Caco-2 (cell line): ENCODE measurements at regions not wholly inside any gene's neighbourhood (a gene's known extent, or its start where the extent isn't known, plus 50 kb on each side); places are given as distances from the start of the nearest gene placed in this dataset.

Source experiments
- BruUV-seq: library from RNA; stranded (reverse); fragments of 400-500 nt; replicated peaks from 2 replicates; lab custom pipeline; 2021; lab: Mats Ljungman, UMichigan
- CTCF ChIA-PET: fragments of 300-600 bp; sonication (Branson Sonifier 250); formaldehyde crosslinking; loops from one replicate; lab custom pipeline; 2022; ENCODE audit warnings: antibody characterized with exemption; lab: Charles Lee
- POLR2A ChIA-PET: fragments of 300-600 bp; sonication (Branson Sonifier 250); formaldehyde crosslinking; loops from one replicate; lab custom pipeline; 2022; ENCODE audit warnings: antibody characterized with exemption; lab: Charles Lee
- DNase-seq, 2 experiments: peaks; one replicate each; pipeline versions ENCODE4 v3.0.0 to v3.0.0-alpha.2; 2020 to 2022
- H3K27me3 ChIP-seq: replicated peaks from 2 replicates; pipeline ENCODE4 v1.6.0; 2011; ENCODE audit warnings: low read length; ENCODE audit not compliant: control insufficient read depth, insufficient read depth
- H3K36me3 ChIP-seq: 2 replicates; pipeline ENCODE4 v1.5.1; 2011; ENCODE audit warnings: low read length; ENCODE audit not compliant: control insufficient read depth, insufficient read depth
- H3K4me1 ChIP-seq: fragments of 250-450 bp; sonication (Bioruptor Pico); 2 replicates; pipeline ENCODE4 v1.5.1; 2020; ENCODE audit warnings: mild to moderate bottlenecking
- H3K4me3 ChIP-seq: 2 replicates; pipeline ENCODE4 v1.5.1; 2011; ENCODE audit warnings: low read depth, mild to moderate bottlenecking, control low read depth, low read length
- H3K9me3 ChIP-seq: fragments of 250-450 bp; sonication (Bioruptor Pico); 2 replicates; pipeline ENCODE4 v1.5.1; 2020; ENCODE audit warnings: mild to moderate bottlenecking, moderate library complexity
- H3K27ac Mint-ChIP-seq: one replicate; pipeline ENCODE4 v1.8.0; 2022; ENCODE audit warnings: mixed read lengths; ENCODE audit not compliant: unreplicated experiment
- H3K27me3 Mint-ChIP-seq: one replicate; pipeline ENCODE4 v1.8.0; 2022; ENCODE audit warnings: mixed read lengths; ENCODE audit not compliant: insufficient read depth, unreplicated experiment
- H3K36me3 Mint-ChIP-seq: one replicate; pipeline ENCODE4 v1.8.0; 2022; ENCODE audit warnings: mild to moderate bottlenecking, mixed read lengths; ENCODE audit not compliant: insufficient read depth, unreplicated experiment
- H3K4me1 Mint-ChIP-seq: one replicate; pipeline ENCODE4 v1.8.0; 2022; ENCODE audit warnings: low read depth, mixed read lengths; ENCODE audit not compliant: unreplicated experiment
- H3K4me3 Mint-ChIP-seq: one replicate; pipeline ENCODE4 v1.8.0; 2022; ENCODE audit warnings: mild to moderate bottlenecking, moderate library complexity, mixed read lengths; ENCODE audit not compliant: unreplicated experiment
- H3K9me3 Mint-ChIP-seq: one replicate; pipeline ENCODE4 v1.8.0; 2022; ENCODE audit warnings: mixed read lengths; ENCODE audit not compliant: unreplicated experiment
- intact Hi-C: fragments of 100-400 bp; cut with micrococcal nuclease; formaldehyde crosslinking; loops from one replicate; pipeline ENCODE4 v1.10.0; 2022; ENCODE audit not compliant: unreplicated experiment
- TF ChIP-seq, protein P1 (sequence below), 2 experiments: fragments of 200-600 bp in 1 of 2; IDR thresholded peaks; 1 replicate in 1 of 2; 2 replicates in 1 of 2; pipeline versions ENCODE4 v1.5.1 to v1.8.0; 2011 to 2022; ENCODE audit warnings: antibody characterized with exemption in 1 of 2, control low read depth in 1 of 2, inconsistent platforms in 1 of 2, low read depth in 1 of 2, low read length in 1 of 2, mild to moderate bottlenecking in 1 of 2, moderate library complexity in 1 of 2; ENCODE audit not compliant: insufficient read depth in 1 of 2, severe bottlenecking in 1 of 2, unreplicated experiment in 1 of 2

DNA sequence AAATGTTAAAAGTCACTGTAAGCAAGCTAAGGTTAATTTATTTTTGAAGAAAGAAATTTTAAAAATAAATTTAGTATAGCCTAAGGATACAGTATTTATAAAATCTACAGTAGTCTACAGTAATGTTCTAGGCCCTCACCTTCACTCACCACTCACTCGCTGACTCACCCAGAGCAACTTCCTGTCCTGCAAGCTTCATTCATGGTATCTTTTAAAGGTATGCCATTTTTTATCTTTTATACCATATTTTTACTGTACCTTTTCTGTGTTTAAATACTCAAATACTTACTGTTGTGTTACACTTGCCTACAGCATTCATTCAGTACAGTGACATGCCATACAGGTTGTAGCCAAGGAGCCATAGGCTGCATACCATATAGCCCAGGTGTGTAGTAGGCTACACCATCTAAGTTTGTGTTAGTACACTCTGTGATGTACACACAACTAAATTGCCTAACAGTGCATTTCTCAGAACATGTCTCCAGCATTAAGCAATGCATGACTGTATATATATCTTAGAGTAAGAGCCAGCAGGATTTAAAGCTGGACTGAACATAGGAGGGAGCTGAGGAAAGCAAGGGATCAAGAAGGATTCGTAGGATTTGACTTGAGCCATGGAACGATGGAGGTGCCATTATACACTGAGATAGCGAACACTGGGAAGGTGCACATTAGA, 83.1 kb upstream of the KLF7 start:
- TF ChIP-seq, protein P1, sequence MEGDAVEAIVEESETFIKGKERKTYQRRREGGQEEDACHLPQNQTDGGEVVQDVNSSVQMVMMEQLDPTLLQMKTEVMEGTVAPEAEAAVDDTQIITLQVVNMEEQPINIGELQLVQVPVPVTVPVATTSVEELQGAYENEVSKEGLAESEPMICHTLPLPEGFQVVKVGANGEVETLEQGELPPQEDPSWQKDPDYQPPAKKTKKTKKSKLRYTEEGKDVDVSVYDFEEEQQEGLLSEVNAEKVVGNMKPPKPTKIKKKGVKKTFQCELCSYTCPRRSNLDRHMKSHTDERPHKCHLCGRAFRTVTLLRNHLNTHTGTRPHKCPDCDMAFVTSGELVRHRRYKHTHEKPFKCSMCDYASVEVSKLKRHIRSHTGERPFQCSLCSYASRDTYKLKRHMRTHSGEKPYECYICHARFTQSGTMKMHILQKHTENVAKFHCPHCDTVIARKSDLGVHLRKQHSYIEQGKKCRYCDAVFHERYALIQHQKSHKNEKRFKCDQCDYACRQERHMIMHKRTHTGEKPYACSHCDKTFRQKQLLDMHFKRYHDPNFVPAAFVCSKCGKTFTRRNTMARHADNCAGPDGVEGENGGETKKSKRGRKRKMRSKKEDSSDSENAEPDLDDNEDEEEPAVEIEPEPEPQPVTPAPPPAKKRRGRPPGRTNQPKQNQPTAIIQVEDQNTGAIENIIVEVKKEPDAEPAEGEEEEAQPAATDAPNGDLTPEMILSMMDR (IDR thresholded peaks at IDR 0.05; ENCODE audit: insufficient read depth in 1 of 2, low read depth in 1 of 2, low read length in 1 of 2, severe bottlenecking in 1 of 2, unreplicated experiment in 1 of 2): no peak
- no peaks in the 10 kb centered on the region for H3K9me3 Mint-ChIP-seq
- H3K27ac Mint-ChIP-seq: no peak overlapping the region
- Histone ChIP-seq H3K4me3 (no peak overlapping the region), H3K4me1 (peaks cover 2% of the 10 kb centered on the region; the same call in 1 of the 2 replicates), H3K9me3 (no peaks in the 10 kb centered on the region), H3K36me3 (no peaks in the 10 kb centered on the region), H3K27me3 (no peaks in the 10 kb centered on the region)
- DNase-seq: no peak
- intact Hi-C loops: no loop called here
- H3K36me3 Mint-ChIP-seq: no peaks in the 10 kb centered on the region
- H3K27me3 Mint-ChIP-seq: no peaks in the 10 kb centered on the region
- CTCF ChIA-PET: no interaction called here
- H3K4me1 Mint-ChIP-seq: peaks cover 8% of the 10 kb centered on the region
- no peak overlapping the region for H3K4me3 Mint-ChIP-seq
- BruUV-seq: no TSS peak
- POLR2A ChIA-PET: no interaction called here

DNA sequence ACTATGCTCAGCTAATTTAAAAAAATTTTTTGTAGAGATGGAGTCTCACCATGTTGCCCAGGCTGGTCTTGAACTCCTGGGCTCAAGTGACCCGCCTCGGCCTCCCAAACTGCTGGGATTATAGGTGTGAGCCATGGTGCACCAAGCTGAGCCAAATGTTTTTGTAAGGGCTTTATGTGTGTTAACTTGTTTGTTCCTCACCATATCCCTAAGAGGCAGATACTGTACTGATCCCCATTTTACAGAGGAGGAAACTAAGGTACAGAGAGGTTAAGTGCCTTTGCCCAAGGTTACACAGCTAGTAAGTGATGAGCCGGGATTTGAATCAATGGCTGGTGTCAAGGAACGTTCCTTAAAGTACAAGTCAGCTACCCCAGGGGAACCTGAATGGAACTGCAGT, 85.3 kb upstream of the KLF7 start:
- CTCF ChIA-PET: no interaction called here
- Mint-ChIP-seq H3K4me3 (no peak overlapping the region), H3K4me1 (peaks cover 10% of the 10 kb centered on the region), H3K36me3 (no peaks in the 10 kb centered on the region), H3K27ac (no peak overlapping the region), H3K9me3 (no peaks in the 10 kb centered on the region), H3K27me3 (no peaks in the 10 kb centered on the region)
- POLR2A ChIA-PET: no interaction called here
- no peak overlapping the region for H3K4me3 ChIP-seq
- intact Hi-C loops: no loop called here
- TF ChIP-seq, protein P1 (IDR thresholded peaks at IDR 0.05; ENCODE audit: insufficient read depth in 1 of 2, low read depth in 1 of 2, low read length in 1 of 2, severe bottlenecking in 1 of 2, unreplicated experiment in 1 of 2): no peak
- H3K36me3 ChIP-seq: no peaks in the 10 kb centered on the region
- H3K4me1 ChIP-seq: peaks cover 9% of the 10 kb centered on the region; the same call in 1 of the 2 replicates
- H3K9me3 ChIP-seq: no peaks in the 10 kb centered on the region
- DNase-seq: no peak
- H3K27me3 ChIP-seq: no peaks in the 10 kb centered on the region
- no TSS peak for BruUV-seq

DNA sequence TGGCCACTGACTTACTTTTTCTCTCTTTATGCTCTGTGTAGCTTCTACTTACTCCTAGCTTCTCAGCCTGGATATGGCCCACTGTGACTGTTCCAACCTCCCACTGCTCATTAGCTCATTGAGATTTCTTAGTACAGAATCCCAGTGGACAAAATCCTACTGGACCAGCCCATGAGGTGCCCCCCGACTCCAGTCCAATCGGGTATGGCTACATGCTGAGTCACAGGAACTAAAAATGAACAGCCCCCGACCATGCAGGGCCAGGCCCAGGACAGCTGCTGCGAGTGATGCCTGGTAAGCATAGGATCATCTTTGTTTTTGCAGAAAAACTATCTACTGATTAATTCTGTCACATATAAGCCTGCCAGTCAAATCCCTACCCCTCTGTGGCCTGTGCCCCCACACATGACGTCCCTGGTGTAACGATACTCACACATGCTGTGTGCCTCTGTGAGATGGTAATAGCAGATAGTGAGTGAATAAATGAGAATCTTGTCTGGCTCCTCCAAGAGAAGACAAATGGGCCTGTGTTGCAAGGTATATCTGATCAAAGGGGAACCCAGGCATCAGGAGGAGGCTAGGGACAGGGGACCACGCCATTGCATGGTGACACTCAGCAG, 85.9 kb upstream of the KLF7 start:
- ChIA-PET CTCF (no interaction called here), POLR2A (no interaction called here)
- Mint-ChIP-seq H3K4me3 (no peak overlapping the region), H3K36me3 (no peaks in the 10 kb centered on the region), H3K9me3 (no peaks in the 10 kb centered on the region), H3K27ac (no peak overlapping the region), H3K27me3 (peaks cover under 1% of the 10 kb centered on the region), H3K4me1 (peaks cover 10% of the 10 kb centered on the region)
- H3K9me3 ChIP-seq: no peaks in the 10 kb centered on the region
- H3K4me3 ChIP-seq: no peak overlapping the region
- no peaks in the 10 kb centered on the region for H3K27me3 ChIP-seq
- TF ChIP-seq, protein P1 (IDR thresholded peaks at IDR 0.05; ENCODE audit: insufficient read depth in 1 of 2, low read depth in 1 of 2, low read length in 1 of 2, severe bottlenecking in 1 of 2, unreplicated experiment in 1 of 2): no peak
- no peak for DNase-seq
- no TSS peak for BruUV-seq
- intact Hi-C loops: no loop called here
- H3K36me3 ChIP-seq: no peaks in the 10 kb centered on the region
- peaks cover 9% of the 10 kb centered on the region; the same call in 1 of the 2 replicates for H3K4me1 ChIP-seq
